Thymus (tissue), 11 donors: ENCODE measurements at regions not wholly inside any gene's neighbourhood (a gene's known extent, or its start where the extent isn't known, plus 50 kb on each side); places are given as distances from the start of the nearest gene placed in this dataset.

Source experiments
- DNase-seq, 9 donors: peaks; one replicate each; pipeline ENCODE4 v3.0.0-alpha.2; 2013; ENCODE audit warnings: low spot score in 9 of 9, low read depth in 6 of 9, missing footprints in 1 of 9
- H3K27ac ChIP-seq, 2 donors: one replicate each; pipeline ENCODE4 v1.5.1; 2013; ENCODE audit warnings: control low read depth in 1 of 2, low read depth in 1 of 2, low read length in 1 of 2, mild to moderate bottlenecking in 1 of 2, moderate library complexity in 1 of 2
- H3K27me3 ChIP-seq, 2 donors: one replicate each; pipeline ENCODE4 v1.5.1; 2013; ENCODE audit warnings: low read length in 1 of 2; ENCODE audit not compliant: control insufficient read depth in 2 of 2, insufficient read depth in 1 of 2
- H3K36me3 ChIP-seq, 2 donors: one replicate each; pipeline ENCODE4 v1.5.1; 2013; ENCODE audit warnings: low read length in 1 of 2, mild to moderate bottlenecking in 1 of 2, moderate library complexity in 1 of 2; ENCODE audit not compliant: control insufficient read depth in 2 of 2, insufficient read depth in 2 of 2
- H3K4me1 ChIP-seq, 2 donors: one replicate each; pipeline ENCODE4 v1.5.1; 2013; ENCODE audit warnings: low read length in 2 of 2; ENCODE audit not compliant: control insufficient read depth in 2 of 2, insufficient read depth in 2 of 2
- H3K4me3 ChIP-seq, 2 donors: one replicate each; pipeline ENCODE4 v1.5.1; 2013; ENCODE audit warnings: low read length in 2 of 2, control low read depth in 1 of 2, mild to moderate bottlenecking in 1 of 2
- H3K9me3 ChIP-seq, 2 donors: one replicate each; pipeline ENCODE4 v1.5.1; 2013; ENCODE audit warnings: low read length in 1 of 2, mild to moderate bottlenecking in 1 of 2; ENCODE audit not compliant: control insufficient read depth in 2 of 2, insufficient read depth in 1 of 2
- WGBS: extraction: QIAGEN DNeasy Blood & Tissue Kit; methylation state at CpG from one replicate; pipeline ENCODE4 v1.1.7; 2013; 5-methylcytosine and 5-hydroxymethylcytosine counted together
- donor health status: healthy.

GRCh38 chr4:18294846-18295245 lies 273.3 kb upstream of the LCORL start:
- Histone ChIP-seq H3K9me3 (no peaks in the 10 kb centered on the region), H3K36me3 (no peaks in the 10 kb centered on the region), H3K27me3 (no peaks in the 10 kb centered on the region), H3K27ac (no peak overlapping the region), H3K4me1 (no peaks in the 10 kb centered on the region), H3K4me3 (no peak overlapping the region)
- DNase-seq, result no peak
- WGBS, result 72% methylated on average over 2 of the region's 2 CpGs

DNA sequence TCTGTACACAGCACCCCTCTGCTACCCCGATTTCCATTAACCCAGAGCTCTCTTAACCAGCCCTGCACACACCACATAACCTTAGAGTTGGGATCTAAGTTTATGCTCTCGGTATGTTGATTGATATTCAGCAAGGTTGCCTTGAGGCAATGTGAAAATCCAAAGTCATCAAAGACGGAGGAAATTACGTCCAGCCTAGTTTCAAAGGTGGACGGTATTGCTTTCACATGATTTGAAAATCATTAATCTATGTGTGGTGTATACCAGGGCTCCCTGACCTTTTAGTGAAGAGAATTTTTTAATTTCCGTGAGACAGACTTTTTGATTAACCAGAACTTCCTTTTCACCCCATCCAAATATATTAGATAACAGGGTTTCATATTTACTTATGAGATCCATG lies 272.5 kb upstream of the LCORL start:
- no peak overlapping the region for H3K4me3 ChIP-seq
- no peak overlapping the region for H3K27ac ChIP-seq
- DNase-seq, result no peak
- H3K27me3 ChIP-seq, result no peaks in the 10 kb centered on the region
- no peaks in the 10 kb centered on the region for H3K36me3 ChIP-seq
- WGBS, result 94% methylated on average over 6 of the region's 6 CpGs
- no peaks in the 10 kb centered on the region for H3K9me3 ChIP-seq
- no peaks in the 10 kb centered on the region for H3K4me1 ChIP-seq

GRCh38 chr4:18292411-18292810 lies 270.9 kb upstream of the LCORL start:
- no peak overlapping the region for H3K27ac ChIP-seq
- no peaks in the 10 kb centered on the region for H3K36me3 ChIP-seq
- DNase-seq, result no peak
- no peaks in the 10 kb centered on the region for H3K4me1 ChIP-seq
- no peaks in the 10 kb centered on the region for H3K27me3 ChIP-seq
- no peaks in the 10 kb centered on the region for H3K9me3 ChIP-seq
- H3K4me3 ChIP-seq, result no peak overlapping the region
- WGBS, result 89% methylated on average over 6 of the region's 6 CpGs

GRCh38 chr4:18291981-18292380 lies 270.4 kb upstream of the LCORL start:
- Histone ChIP-seq H3K9me3 (no peaks in the 10 kb centered on the region), H3K27me3 (no peaks in the 10 kb centered on the region), H3K36me3 (no peaks in the 10 kb centered on the region), H3K27ac (no peak overlapping the region), H3K4me3 (no peak overlapping the region), H3K4me1 (no peaks in the 10 kb centered on the region)
- no peak for DNase-seq
- WGBS, result 91% methylated on average over 2 of the region's 2 CpGs

GRCh38 chr4:18291256-18291655 lies 269.7 kb upstream of the LCORL start:
- no peaks in the 10 kb centered on the region for H3K36me3 ChIP-seq
- no peaks in the 10 kb centered on the region for H3K9me3 ChIP-seq
- DNase-seq, result no peak
- no peaks in the 10 kb centered on the region for H3K4me1 ChIP-seq
- H3K4me3 ChIP-seq, result no peak overlapping the region
- H3K27ac ChIP-seq, result no peak overlapping the region
- 89% methylated on average over 5 of the region's 5 CpGs for WGBS
- H3K27me3 ChIP-seq, result no peaks in the 10 kb centered on the region

GRCh38 chr4:18285357-18285756 lies 263.8 kb upstream of the LCORL start:
- Histone ChIP-seq H3K36me3 (no peaks in the 10 kb centered on the region), H3K27me3 (no peaks in the 10 kb centered on the region), H3K4me1 (no peaks in the 10 kb centered on the region), H3K9me3 (no peaks in the 10 kb centered on the region), H3K4me3 (no peak overlapping the region), H3K27ac (no peak overlapping the region)
- DNase-seq, result no peak
- 94% methylated on average over 4 of the region's 4 CpGs for WGBS

DNA sequence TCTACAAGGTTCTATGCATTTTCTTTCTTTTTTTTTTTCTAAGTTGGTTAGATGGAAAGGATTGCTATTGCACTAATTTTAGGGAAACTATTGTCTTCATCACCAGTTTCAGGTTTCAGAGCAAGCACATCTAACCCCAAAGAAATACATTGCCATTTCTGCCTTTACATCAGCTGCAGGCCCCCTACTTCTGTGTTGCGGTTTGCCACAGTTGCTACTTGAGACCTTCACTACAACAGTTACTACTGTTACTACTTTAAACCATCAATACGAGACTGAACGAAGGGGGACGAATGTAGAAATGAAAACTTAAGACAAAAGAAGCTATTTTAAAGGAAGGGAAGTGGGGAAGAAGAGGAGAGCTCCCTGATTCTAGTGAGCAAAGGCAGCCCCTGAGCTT lies 256.7 kb upstream of the LCORL start:
- Histone ChIP-seq H3K9me3 (no peaks in the 10 kb centered on the region), H3K4me3 (no peak overlapping the region), H3K36me3 (no peaks in the 10 kb centered on the region), H3K27me3 (no peaks in the 10 kb centered on the region), H3K27ac (no peak overlapping the region), H3K4me1 (no peaks in the 10 kb centered on the region)
- no peak for DNase-seq
- 90% methylated on average over 4 of the region's 4 CpGs for WGBS

GRCh38 chr4:18262832-18263231 lies 241.3 kb upstream of the LCORL start:
- DNase-seq, result no peak
- no peak overlapping the region for H3K27ac ChIP-seq
- no peaks in the 10 kb centered on the region for H3K4me1 ChIP-seq
- H3K4me3 ChIP-seq, result no peak overlapping the region
- no peaks in the 10 kb centered on the region for H3K27me3 ChIP-seq
- peaks cover 0 to 13% of the 10 kb centered on the region in 2 donors for H3K9me3 ChIP-seq
- WGBS, result 89% methylated on average over 3 of the region's 3 CpGs
- H3K36me3 ChIP-seq, result no peaks in the 10 kb centered on the region

GRCh38 chr4:18252052-18252451 lies 230.5 kb upstream of the LCORL start:
- DNase-seq, result no peak
- Histone ChIP-seq H3K27me3 (no peaks in the 10 kb centered on the region), H3K9me3 (no peaks in the 10 kb centered on the region), H3K4me1 (no peaks in the 10 kb centered on the region), H3K36me3 (no peaks in the 10 kb centered on the region), H3K27ac (no peak overlapping the region), H3K4me3 (no peak overlapping the region)
- 95% methylated on average over 1 of the region's 1 CpG for WGBS

DNA sequence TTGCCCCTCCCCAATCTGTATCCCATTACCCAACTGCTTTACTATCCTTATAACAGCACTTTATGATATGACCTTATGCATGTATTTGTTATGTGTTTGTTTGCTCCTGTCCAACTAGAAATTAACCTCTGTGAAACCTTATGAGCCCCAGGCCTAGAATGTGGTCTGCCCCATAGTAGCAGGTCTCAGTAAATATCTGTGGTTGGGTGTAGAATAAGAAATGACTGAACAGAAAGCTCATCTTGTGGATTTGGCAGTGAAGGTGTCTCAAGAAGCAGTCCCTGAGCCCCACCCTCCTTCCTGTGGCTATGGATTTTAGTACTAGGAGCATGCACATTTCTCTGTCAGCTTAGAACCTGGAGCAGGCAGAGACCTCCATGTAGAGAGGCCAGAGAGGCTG lies 229.0 kb upstream of the LCORL start:
- no peaks in the 10 kb centered on the region for H3K27me3 ChIP-seq
- H3K4me1 ChIP-seq, result no peaks in the 10 kb centered on the region
- no peaks in the 10 kb centered on the region for H3K9me3 ChIP-seq
- no peak overlapping the region for H3K4me3 ChIP-seq
- no peaks in the 10 kb centered on the region for H3K36me3 ChIP-seq
- H3K27ac ChIP-seq, result no peak overlapping the region
- no peak for DNase-seq
